ENCODE measurements at regions not wholly inside any gene's neighbourhood (a gene's known extent, or its start where the extent isn't known, plus 50 kb on each side); places are given as distances from the start of the nearest gene placed in this dataset.

DNA sequence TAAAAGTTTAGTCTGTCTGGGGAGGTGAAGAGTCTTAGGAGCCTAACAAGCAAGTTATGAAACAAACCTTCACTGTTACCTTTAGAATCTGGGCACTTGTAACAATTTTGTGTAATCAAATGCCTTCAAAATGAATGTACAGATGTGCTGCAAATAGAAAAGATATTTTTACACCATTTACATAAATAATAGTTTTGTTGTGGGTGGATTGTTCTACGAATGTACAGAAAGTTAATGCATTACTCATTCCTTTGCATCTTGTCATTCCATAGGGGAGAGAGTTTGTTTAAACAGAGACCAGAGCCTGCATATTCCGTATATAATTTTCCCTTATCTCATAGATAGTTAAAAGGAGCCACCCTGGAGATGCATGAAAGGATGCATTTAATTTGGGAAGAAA lies 576.9 kb upstream of the SGCD start:
- Histone ChIP-seq H2BK20ac (ENCODE audit: low read length) (no peak overlapping the region), H3K27ac (ENCODE audit: low read depth, low read length) (no peak overlapping the region), H4K8ac (ENCODE audit: extremely low read depth, insufficient read depth, low read length) (no peak overlapping the region), H3K9ac (replicated peaks in 1 of 4; ENCODE audit: extremely low read depth in 1 of 4, low read depth in 3 of 4, low read length in 3 of 4) (no peak overlapping the region), H3K36me3 (ENCODE audit: control insufficient read depth in 2 of 4, insufficient read depth in 4 of 4, low read length in 3 of 4) (no peaks in the 10 kb centered on the region), H2AFZ (ENCODE audit: low read length) (no peak overlapping the region), H4K5ac (ENCODE audit: insufficient read length, low read depth, low read length) (no peak overlapping the region), H3K9me3 (ENCODE audit: insufficient read depth in 2 of 2, low read depth in 1 of 2, low read length in 1 of 2) (no peaks in the 10 kb centered on the region), H3K79me1 (ENCODE audit: low read depth, low read length) (no peaks in the 10 kb centered on the region), H3K27me3 (replicated peaks in 1 of 4; ENCODE audit: control insufficient read depth in 3 of 4, extremely low read depth in 1 of 4, insufficient read depth in 3 of 4, low read length in 3 of 4) (no peaks in the 10 kb centered on the region), H3K79me2 (ENCODE audit: control insufficient read depth in 1 of 2, insufficient read depth in 2 of 2, low read length in 2 of 2) (no peaks in the 10 kb centered on the region), H2BK15ac (ENCODE audit: low read length) (no peak overlapping the region), H4K91ac (replicated peaks; ENCODE audit: insufficient read length, low read length) (no peak overlapping the region), H2BK5ac (ENCODE audit: low read depth, low read length) (no peak overlapping the region), H3K4me1 (replicated peaks in 1 of 4; ENCODE audit: control insufficient read depth in 3 of 4, insufficient read depth in 4 of 4, low read length in 3 of 4) (no peaks in the 10 kb centered on the region), H2AK5ac (ENCODE audit: low read depth, low read length) (no peak overlapping the region), H3K23me2 (ENCODE audit: low read depth, low read length) (no peaks in the 10 kb centered on the region), H3K14ac (ENCODE audit: insufficient read length) (no peak overlapping the region), H3K4ac (replicated peaks; ENCODE audit: insufficient read length, low read depth, low read length) (no peak overlapping the region), H2BK120ac (replicated peaks; ENCODE audit: low read depth, low read length) (no peak overlapping the region), H3K4me3 (ENCODE audit: extremely low read depth in 1 of 4, insufficient read depth in 2 of 4, low read depth in 3 of 4, low read length in 4 of 4) (no peak overlapping the region), H3K4me2 (ENCODE audit: insufficient read depth in 1 of 2, low read depth in 2 of 2, low read length in 2 of 2) (no peak overlapping the region), H4K20me1 (replicated peaks in 1 of 2; ENCODE audit: control insufficient read depth in 1 of 2, insufficient read depth in 2 of 2, low read length in 2 of 2) (no peaks in the 10 kb centered on the region), H3K56ac (replicated peaks; ENCODE audit: insufficient read length, low read depth, low read length) (no peak overlapping the region), H3K18ac (ENCODE audit: extremely low read depth, low read length) (no peak overlapping the region), H2BK12ac (ENCODE audit: low read depth, low read length) (no peak overlapping the region), H3K23ac (ENCODE audit: insufficient read length) (no peak overlapping the region)
- WGBS, 2 experiments (ENCODE audit: extremely low coverage in 1 of 2, insufficient coverage in 1 of 2, insufficient read length in 1 of 2, insufficient replicate concordance in 2 of 2, low coverage in 1 of 2, low lambda C conversion rate in 2 of 2, missing lambda C conversion rate in 1 of 2): 89% methylated on average over 2 of the region's 2 CpGs; no CpG with 5 or more reads in 1 of the 2 experiments
- DNase-seq (ENCODE audit: low read depth in 1 of 2, low spot score in 2 of 2) (no peak), FAIRE-seq (no peak)
- ChIA-PET POLR2A (ENCODE audit: partially characterized antibody) (no interaction called here), CTCF (ENCODE audit: partially characterized antibody) (no interaction called here)
- no peak for TF ChIP-seq EZH2 (IDR thresholded peaks at IDR 0.05; ENCODE audit: low read depth, low read length, severe bottlenecking)
- TF ChIP-seq SIRT6 (IDR thresholded peaks at IDR 0.05; ENCODE audit: low read length): no peak
- no peak for TF ChIP-seq POLR2AphosphoS5 (IDR thresholded peaks at IDR 0.05; ENCODE audit: low read depth, low read length)
- TF ChIP-seq RNF2 (IDR thresholded peaks at IDR 0.05; ENCODE audit: borderline replicate concordance, low read depth, low read length, missing control alignments, poor library complexity, severe bottlenecking): no peak
- TF ChIP-seq HDAC2 (IDR thresholded peaks at IDR 0.05; ENCODE audit: borderline replicate concordance in 1 of 2, low read depth in 2 of 2, low read length in 2 of 2): no peak
- no peak for TF ChIP-seq SP1 (IDR thresholded peaks at IDR 0.05; ENCODE audit: low read depth, low read length)
- no peak for TF ChIP-seq SP4 (IDR thresholded peaks at IDR 0.05; ENCODE audit: low read length)
- TF ChIP-seq, protein P1, sequence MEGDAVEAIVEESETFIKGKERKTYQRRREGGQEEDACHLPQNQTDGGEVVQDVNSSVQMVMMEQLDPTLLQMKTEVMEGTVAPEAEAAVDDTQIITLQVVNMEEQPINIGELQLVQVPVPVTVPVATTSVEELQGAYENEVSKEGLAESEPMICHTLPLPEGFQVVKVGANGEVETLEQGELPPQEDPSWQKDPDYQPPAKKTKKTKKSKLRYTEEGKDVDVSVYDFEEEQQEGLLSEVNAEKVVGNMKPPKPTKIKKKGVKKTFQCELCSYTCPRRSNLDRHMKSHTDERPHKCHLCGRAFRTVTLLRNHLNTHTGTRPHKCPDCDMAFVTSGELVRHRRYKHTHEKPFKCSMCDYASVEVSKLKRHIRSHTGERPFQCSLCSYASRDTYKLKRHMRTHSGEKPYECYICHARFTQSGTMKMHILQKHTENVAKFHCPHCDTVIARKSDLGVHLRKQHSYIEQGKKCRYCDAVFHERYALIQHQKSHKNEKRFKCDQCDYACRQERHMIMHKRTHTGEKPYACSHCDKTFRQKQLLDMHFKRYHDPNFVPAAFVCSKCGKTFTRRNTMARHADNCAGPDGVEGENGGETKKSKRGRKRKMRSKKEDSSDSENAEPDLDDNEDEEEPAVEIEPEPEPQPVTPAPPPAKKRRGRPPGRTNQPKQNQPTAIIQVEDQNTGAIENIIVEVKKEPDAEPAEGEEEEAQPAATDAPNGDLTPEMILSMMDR (IDR thresholded peaks at IDR 0.05; ENCODE audit: control extremely low read depth in 1 of 3, insufficient read depth in 1 of 3, low read depth in 1 of 3, low read length in 3 of 3): no peak
- no peak for TF ChIP-seq SUZ12 (IDR thresholded peaks at IDR 0.05; ENCODE audit: low read length)
- TF ChIP-seq YY1 (IDR thresholded peaks at IDR 0.05; ENCODE audit: low read depth, low read length): no peak
- no peak for TF ChIP-seq TBP (IDR thresholded peaks at IDR 0.05; ENCODE audit: low read depth, low read length)

Measured in H1 (cell line).